ENCODE measurements at regions not wholly inside any gene's neighbourhood (a gene's known extent, or its start where the extent isn't known, plus 50 kb on each side); places are given as distances from the start of the nearest gene placed in this dataset.

GRCh38 chr5:101878190-101878589 lies 417.9 kb downstream of the SLCO4C1 start:
- Histone ChIP-seq H2BK15ac (ENCODE audit: low read length) (no peak overlapping the region), H2BK20ac (ENCODE audit: low read length) (no peak overlapping the region), H3K56ac (replicated peaks; ENCODE audit: insufficient read length, low read depth, low read length) (no peak overlapping the region), H3K4me1 (replicated peaks in 1 of 4; ENCODE audit: control insufficient read depth in 3 of 4, insufficient read depth in 4 of 4, low read length in 3 of 4) (no peaks in the 10 kb centered on the region), H3K9me3 (ENCODE audit: insufficient read depth in 2 of 2, low read depth in 1 of 2, low read length in 1 of 2) (no peaks in the 10 kb centered on the region), H4K20me1 (replicated peaks in 1 of 2; ENCODE audit: control insufficient read depth in 1 of 2, insufficient read depth in 2 of 2, low read length in 2 of 2) (no peaks in the 10 kb centered on the region), H3K36me3 (ENCODE audit: control insufficient read depth in 2 of 4, insufficient read depth in 4 of 4, low read length in 3 of 4) (no peaks in the 10 kb centered on the region), H3K4ac (replicated peaks; ENCODE audit: insufficient read length, low read depth, low read length) (no peak overlapping the region), H3K23ac (ENCODE audit: insufficient read length) (no peak overlapping the region), H3K27me3 (replicated peaks in 1 of 4; ENCODE audit: control insufficient read depth in 3 of 4, extremely low read depth in 1 of 4, insufficient read depth in 3 of 4, low read length in 3 of 4) (no peaks in the 10 kb centered on the region), H3K14ac (ENCODE audit: insufficient read length) (no peak overlapping the region), H2BK120ac (replicated peaks; ENCODE audit: low read depth, low read length) (no peak overlapping the region), H2BK5ac (ENCODE audit: low read depth, low read length) (no peak overlapping the region), H2AFZ (ENCODE audit: low read length) (no peak overlapping the region), H3K18ac (ENCODE audit: extremely low read depth, low read length) (no peak overlapping the region), H3K4me2 (ENCODE audit: insufficient read depth in 1 of 2, low read depth in 2 of 2, low read length in 2 of 2) (no peak overlapping the region), H4K91ac (replicated peaks; ENCODE audit: insufficient read length, low read length) (no peak overlapping the region), H2AK5ac (ENCODE audit: low read depth, low read length) (no peak overlapping the region), H3K23me2 (ENCODE audit: low read depth, low read length) (no peaks in the 10 kb centered on the region; the same call in 1 of the 2 replicates), H3K9ac (replicated peaks in 1 of 4; ENCODE audit: extremely low read depth in 1 of 4, low read depth in 3 of 4, low read length in 3 of 4) (no peak overlapping the region), H3K27ac (ENCODE audit: low read depth, low read length) (no peak overlapping the region), H3K79me1 (ENCODE audit: low read depth, low read length) (no peaks in the 10 kb centered on the region), H4K5ac (ENCODE audit: insufficient read length, low read depth, low read length) (no peak overlapping the region), H2BK12ac (ENCODE audit: low read depth, low read length) (no peak overlapping the region), H4K8ac (ENCODE audit: extremely low read depth, insufficient read depth, low read length) (no peak overlapping the region), H3K4me3 (ENCODE audit: extremely low read depth in 1 of 4, insufficient read depth in 2 of 4, low read depth in 3 of 4, low read length in 4 of 4) (no peak overlapping the region), H3K79me2 (ENCODE audit: control insufficient read depth in 1 of 2, insufficient read depth in 2 of 2, low read length in 2 of 2) (no peaks in the 10 kb centered on the region)
- 93 to 100% methylated on average over 1 to 2 of the region's 2 CpGs for WGBS, 2 experiments (ENCODE audit: extremely low coverage in 1 of 2, insufficient coverage in 1 of 2, insufficient read length in 1 of 2, insufficient replicate concordance in 2 of 2, low coverage in 1 of 2, low lambda C conversion rate in 2 of 2, missing lambda C conversion rate in 1 of 2)
- FAIRE-seq (no peak), DNase-seq (ENCODE audit: low read depth in 1 of 2, low spot score in 2 of 2) (no peak)
- CTCF ChIA-PET (ENCODE audit: partially characterized antibody) = no interaction called here
- POLR2A ChIA-PET (ENCODE audit: partially characterized antibody) = no interaction called here
- no peak for TF ChIP-seq CHD1 (IDR thresholded peaks at IDR 0.05; ENCODE audit: low read depth, low read length)
- no peak for TF ChIP-seq SAP30 (IDR thresholded peaks at IDR 0.05; ENCODE audit: insufficient read depth, insufficient replicate concordance, low read length)
- TF ChIP-seq CBX5 (IDR thresholded peaks at IDR 0.05; ENCODE audit: low read depth, low read length) = no peak
- TF ChIP-seq EZH2 (IDR thresholded peaks at IDR 0.05; ENCODE audit: low read depth, low read length, severe bottlenecking) = no peak
- no peak for TF ChIP-seq EP300 (IDR thresholded peaks at IDR 0.05; ENCODE audit: borderline replicate concordance in 1 of 2, low read depth in 2 of 2, low read length in 2 of 2)
- TF ChIP-seq POLR2AphosphoS5 (IDR thresholded peaks at IDR 0.05; ENCODE audit: low read depth, low read length) = no peak
- no peak for TF ChIP-seq SIX5 (IDR thresholded peaks at IDR 0.05; ENCODE audit: low read depth, low read length)
- no peak for TF ChIP-seq FOSL1 (IDR thresholded peaks at IDR 0.05; ENCODE audit: insufficient read depth, low read depth, low read length)
- no peak for TF ChIP-seq TEAD4 (IDR thresholded peaks at IDR 0.05; ENCODE audit: low read depth, low read length)
- TF ChIP-seq SP2 (IDR thresholded peaks at IDR 0.05; ENCODE audit: low read length) = no peak
- TF ChIP-seq KDM5A (IDR thresholded peaks at IDR 0.05; ENCODE audit: low read length) = no peak
- TF ChIP-seq CTBP2 (IDR thresholded peaks at IDR 0.05; ENCODE audit: borderline replicate concordance, insufficient read depth, insufficient read length, low read length) = no peak
- TF ChIP-seq BCL11A (IDR thresholded peaks at IDR 0.05; ENCODE audit: low read depth in 2 of 2, low read length in 2 of 2) = no peak
- TF ChIP-seq RFX5 (IDR thresholded peaks at IDR 0.05; ENCODE audit: borderline replicate concordance, low read depth, low read length) = no peak
- no peak for TF ChIP-seq POLR2A (IDR thresholded peaks at IDR 0.05; ENCODE audit: control extremely low read depth in 1 of 2, low read depth in 2 of 2, low read length in 2 of 2)

Data from H1 (cell line).